ENCODE measurements at regions not wholly inside any gene's neighbourhood (a gene's known extent, or its start where the extent isn't known, plus 50 kb on each side); places are given as distances from the start of the nearest gene placed in this dataset.

- H3K9me3 Mint-ChIP-seq (ENCODE audit: unreplicated experiment) = no peaks in the 10 kb centered on the region
- Histone ChIP-seq H3K36me3 (ENCODE audit: control insufficient read depth, insufficient read depth, low read length) (no peaks in the 10 kb centered on the region), H3K4me1 (no peaks in the 10 kb centered on the region), H3K9me3 (no peaks in the 10 kb centered on the region), H3K4me3 (ENCODE audit: low read depth, low read length) (no peak overlapping the region), H3K27me3 (replicated peaks; ENCODE audit: control insufficient read depth, insufficient read depth, low read length) (no peaks in the 10 kb centered on the region)
- no peak overlapping the region for H3K27ac Mint-ChIP-seq (ENCODE audit: unreplicated experiment)
- no peaks in the 10 kb centered on the region for H3K36me3 Mint-ChIP-seq (ENCODE audit: insufficient read depth, unreplicated experiment)
- no peak for TF ChIP-seq CTCF (IDR thresholded peaks at IDR 0.05; ENCODE audit: insufficient read depth in 1 of 2, low read depth in 1 of 2, low read length in 1 of 2, severe bottlenecking in 1 of 2, unreplicated experiment in 1 of 2)
- intact Hi-C loops (cut with micrococcal nuclease; ENCODE audit: unreplicated experiment) = no loop called here
- H3K4me3 Mint-ChIP-seq (ENCODE audit: unreplicated experiment) = no peak overlapping the region
- no peaks in the 10 kb centered on the region for H3K27me3 Mint-ChIP-seq (ENCODE audit: insufficient read depth, unreplicated experiment)
- ChIA-PET CTCF (no interaction called here), POLR2A (no interaction called here)
- BruUV-seq (replicated peaks) = no TSS peak
- DNase-seq = no peak
- no peaks in the 10 kb centered on the region for H3K4me1 Mint-ChIP-seq (ENCODE audit: low read depth, unreplicated experiment)
Measured at GRCh38 chr9:89790542-89791109, 185.8 kb downstream of the GADD45G start.

GRCh38 chr9:89791754-89792153, 186.9 kb downstream of the GADD45G start:
- Histone ChIP-seq H3K9me3 (no peaks in the 10 kb centered on the region), H3K27me3 (replicated peaks; ENCODE audit: control insufficient read depth, insufficient read depth, low read length) (no peaks in the 10 kb centered on the region), H3K4me3 (ENCODE audit: low read depth, low read length) (no peak overlapping the region), H3K4me1 (no peaks in the 10 kb centered on the region), H3K36me3 (ENCODE audit: control insufficient read depth, insufficient read depth, low read length) (no peaks in the 10 kb centered on the region)
- Mint-ChIP-seq H3K4me1 (ENCODE audit: low read depth, unreplicated experiment) (no peaks in the 10 kb centered on the region), H3K27me3 (ENCODE audit: insufficient read depth, unreplicated experiment) (no peaks in the 10 kb centered on the region), H3K36me3 (ENCODE audit: insufficient read depth, unreplicated experiment) (no peaks in the 10 kb centered on the region), H3K4me3 (ENCODE audit: unreplicated experiment) (no peak overlapping the region), H3K9me3 (ENCODE audit: unreplicated experiment) (no peaks in the 10 kb centered on the region), H3K27ac (ENCODE audit: unreplicated experiment) (no peak overlapping the region)
- no peak for TF ChIP-seq CTCF (IDR thresholded peaks at IDR 0.05; ENCODE audit: insufficient read depth in 1 of 2, low read depth in 1 of 2, low read length in 1 of 2, severe bottlenecking in 1 of 2, unreplicated experiment in 1 of 2)
- POLR2A ChIA-PET = no interaction called here
- BruUV-seq (replicated peaks) = no TSS peak
- CTCF ChIA-PET = no interaction called here
- intact Hi-C loops (cut with micrococcal nuclease; ENCODE audit: unreplicated experiment) = no loop called here
- DNase-seq = no peak

- ChIA-PET CTCF (no interaction called here), POLR2A (no interaction called here)
- Histone ChIP-seq H3K9me3 (no peaks in the 10 kb centered on the region), H3K4me3 (ENCODE audit: low read depth, low read length) (no peak overlapping the region), H3K27me3 (replicated peaks; ENCODE audit: control insufficient read depth, insufficient read depth, low read length) (no peaks in the 10 kb centered on the region), H3K4me1 (no peaks in the 10 kb centered on the region), H3K36me3 (ENCODE audit: control insufficient read depth, insufficient read depth, low read length) (no peaks in the 10 kb centered on the region)
- no peak for DNase-seq
- BruUV-seq (replicated peaks) = no TSS peak
- Mint-ChIP-seq H3K27me3 (ENCODE audit: insufficient read depth, unreplicated experiment) (no peaks in the 10 kb centered on the region), H3K4me3 (ENCODE audit: unreplicated experiment) (no peak overlapping the region), H3K27ac (ENCODE audit: unreplicated experiment) (no peak overlapping the region), H3K4me1 (ENCODE audit: low read depth, unreplicated experiment) (no peaks in the 10 kb centered on the region), H3K36me3 (ENCODE audit: insufficient read depth, unreplicated experiment) (no peaks in the 10 kb centered on the region), H3K9me3 (ENCODE audit: unreplicated experiment) (no peaks in the 10 kb centered on the region)
- intact Hi-C loops (cut with micrococcal nuclease; ENCODE audit: unreplicated experiment) = no loop called here
- no peak for TF ChIP-seq CTCF (IDR thresholded peaks at IDR 0.05; ENCODE audit: insufficient read depth in 1 of 2, low read depth in 1 of 2, low read length in 1 of 2, severe bottlenecking in 1 of 2, unreplicated experiment in 1 of 2)
Measured at GRCh38 chr9:89792189-89793123, 187.6 kb downstream of the GADD45G start.

Data from Caco-2 (cell line).